HG03039 (cell line): ENCODE measurements at regions not wholly inside any gene's neighbourhood (a gene's known extent, or its start where the extent isn't known, plus 50 kb on each side); places are given as distances from the start of the nearest gene placed in this dataset.

Experiments used
- ATAC-seq: cut with Tn5 transposase; IDR thresholded peaks from one replicate; pipeline ENCODE4 v1.9.1; 2021; ENCODE audit warnings: mild to moderate bottlenecking, moderate library complexity; ENCODE audit not compliant: unreplicated experiment

DNA sequence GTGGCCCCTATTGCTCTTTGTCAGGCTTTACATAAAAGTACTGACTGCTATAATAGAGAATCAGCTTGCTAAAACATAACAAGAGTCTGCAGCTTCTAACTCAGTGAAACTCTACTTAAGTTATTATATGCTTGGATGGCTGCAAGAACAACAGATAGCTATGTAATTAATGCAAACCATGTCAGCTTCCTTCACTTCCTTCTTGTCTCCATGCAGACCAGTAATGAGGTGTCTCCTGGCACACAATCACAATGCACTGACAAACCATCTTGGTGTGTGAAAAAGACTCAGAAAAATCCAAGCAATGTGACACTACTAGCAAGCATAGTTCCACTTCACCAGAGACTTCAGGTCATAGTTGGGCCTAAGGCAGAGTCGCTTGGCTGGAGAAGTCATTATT, 2068.9 kb upstream of the PIK3C3 start:
- ATAC-seq, result no peak

DNA sequence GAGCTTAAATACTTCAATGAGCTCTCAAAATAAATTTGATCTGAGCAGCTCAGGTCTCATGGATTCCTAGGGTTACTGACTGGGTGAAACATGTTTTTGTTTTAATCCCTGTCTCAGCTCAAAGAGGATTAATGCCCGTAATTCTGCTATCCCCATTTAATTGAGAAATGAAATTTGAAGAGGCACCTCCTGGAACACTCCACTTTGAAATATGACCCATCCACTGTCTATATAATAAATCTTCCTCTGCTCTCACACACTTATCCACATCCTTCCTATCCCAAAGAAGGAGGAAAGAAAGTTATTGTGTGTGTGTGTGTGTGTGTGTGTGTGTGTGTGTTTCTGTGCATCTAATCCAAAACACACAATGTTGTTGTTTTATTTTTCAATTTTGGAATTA, 2082.4 kb upstream of the PIK3C3 start:
- no peak for ATAC-seq

DNA sequence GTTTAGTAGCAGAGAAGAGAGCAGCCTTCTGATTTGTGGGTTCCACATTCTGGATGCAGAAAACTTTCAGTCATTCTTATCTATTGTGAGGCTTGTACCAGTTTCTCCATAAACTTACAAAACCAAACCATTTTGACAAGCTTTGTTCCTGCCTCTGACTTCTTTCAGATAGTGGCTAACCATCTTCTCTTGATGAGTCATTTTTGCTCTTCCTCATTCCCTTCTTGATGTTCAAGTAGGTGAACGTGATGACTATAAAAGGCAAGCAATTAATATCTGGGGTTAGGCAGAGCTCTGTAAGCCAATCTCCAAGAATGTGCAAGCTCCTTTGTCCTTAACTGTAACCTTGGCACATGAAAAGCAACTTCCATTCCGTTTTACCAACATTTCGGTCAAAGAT, 2083.1 kb upstream of the PIK3C3 start:
- ATAC-seq, result no peak

DNA sequence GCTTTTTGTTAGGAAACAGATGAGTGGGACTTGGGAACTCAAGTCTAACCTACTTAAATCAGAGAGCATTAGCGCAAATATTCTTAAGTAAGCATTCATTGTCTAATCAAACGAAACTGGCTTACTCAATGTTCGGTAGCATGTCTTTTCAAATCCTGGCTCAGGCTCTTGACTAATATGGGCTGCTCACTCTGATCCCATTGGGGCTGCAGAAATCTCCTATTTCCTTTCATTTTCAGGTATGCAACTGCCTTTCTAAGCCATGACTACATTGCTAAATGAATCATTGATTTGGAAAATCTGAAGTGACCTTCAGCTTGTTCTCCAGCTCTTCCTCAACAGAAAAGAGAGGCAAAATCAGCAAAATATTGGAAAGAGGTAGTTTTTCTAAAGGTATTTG, 2084.4 kb upstream of the PIK3C3 start:
- no peak for ATAC-seq

DNA sequence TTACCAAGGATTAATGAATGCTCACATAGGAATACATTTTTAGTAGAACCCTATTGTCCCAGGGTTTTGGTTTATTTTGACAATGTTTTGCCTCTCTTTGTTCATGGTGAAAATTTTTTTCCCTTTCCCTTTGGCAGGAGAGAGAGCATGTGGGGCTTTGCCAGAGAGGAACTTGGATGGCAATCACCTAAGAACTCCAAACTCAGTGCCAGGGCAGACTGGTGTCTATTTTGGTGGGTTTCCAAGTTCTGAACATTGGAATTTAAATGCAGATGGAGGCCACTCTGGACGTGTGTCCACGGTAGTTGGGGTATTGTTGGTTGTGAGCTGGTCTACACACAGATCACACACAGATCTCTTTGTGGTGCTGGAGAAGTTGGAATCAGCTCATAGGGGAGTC, 2091.1 kb upstream of the PIK3C3 start:
- ATAC-seq, result no peak

DNA sequence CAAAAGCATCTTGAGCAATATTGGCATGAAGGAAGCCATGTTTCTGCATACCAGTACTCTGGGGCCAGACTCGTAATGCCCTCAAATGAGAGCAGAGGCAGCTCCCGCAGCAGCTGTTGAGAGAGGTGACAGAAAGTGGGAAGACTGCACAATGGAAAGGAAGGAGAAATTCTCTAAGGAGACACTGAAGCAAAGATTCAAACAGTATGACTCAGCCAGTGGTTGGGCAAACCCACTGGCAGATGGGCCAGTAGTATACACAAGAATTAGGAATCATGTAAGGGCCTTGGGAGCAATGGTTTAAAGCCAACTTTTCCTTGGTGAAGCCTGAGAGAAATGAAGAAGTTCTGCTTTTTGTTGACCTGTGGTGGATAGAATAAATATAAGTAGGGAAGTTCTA, 2092.7 kb upstream of the PIK3C3 start:
- no peak for ATAC-seq

DNA sequence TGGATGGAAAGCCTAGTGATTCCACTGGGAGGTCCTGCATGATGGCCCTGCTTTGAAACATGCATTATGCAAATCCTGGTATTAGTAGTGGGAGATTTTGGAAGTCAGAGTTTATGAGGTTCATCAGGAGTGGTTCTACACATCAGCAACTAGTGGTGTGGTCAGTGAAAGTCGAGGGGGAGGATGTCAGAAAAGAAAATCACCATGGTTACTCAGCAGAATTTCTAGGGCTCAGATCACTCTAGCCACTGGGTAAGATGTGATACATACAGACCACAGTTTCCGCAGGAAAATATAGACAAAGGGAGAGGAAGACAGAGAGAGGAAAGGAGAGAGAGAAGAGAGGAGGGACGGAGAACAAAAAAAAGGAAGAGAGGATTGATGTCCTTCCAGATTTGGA, 2100.7 kb upstream of the PIK3C3 start:
- ATAC-seq, result no peak

DNA sequence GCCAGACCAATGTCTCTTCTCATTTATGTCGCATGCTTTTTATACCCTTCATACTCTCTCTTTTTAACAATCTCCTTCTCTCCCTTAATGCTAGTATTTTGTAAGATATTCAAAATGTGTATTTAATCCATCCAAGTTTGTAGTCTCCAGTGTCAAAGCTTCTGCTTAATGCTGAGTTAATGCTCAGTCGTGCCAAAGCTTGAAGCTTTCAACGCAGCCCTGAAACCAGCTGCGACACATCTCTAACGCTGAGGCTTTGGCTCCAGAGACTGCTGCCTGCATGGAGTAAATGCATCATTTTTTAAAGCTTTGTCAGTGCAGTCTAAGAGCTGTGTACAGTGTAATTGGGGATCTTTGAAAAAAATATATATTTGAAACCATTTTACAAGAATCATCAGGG, 2108.8 kb upstream of the PIK3C3 start:
- ATAC-seq, result no peak

DNA sequence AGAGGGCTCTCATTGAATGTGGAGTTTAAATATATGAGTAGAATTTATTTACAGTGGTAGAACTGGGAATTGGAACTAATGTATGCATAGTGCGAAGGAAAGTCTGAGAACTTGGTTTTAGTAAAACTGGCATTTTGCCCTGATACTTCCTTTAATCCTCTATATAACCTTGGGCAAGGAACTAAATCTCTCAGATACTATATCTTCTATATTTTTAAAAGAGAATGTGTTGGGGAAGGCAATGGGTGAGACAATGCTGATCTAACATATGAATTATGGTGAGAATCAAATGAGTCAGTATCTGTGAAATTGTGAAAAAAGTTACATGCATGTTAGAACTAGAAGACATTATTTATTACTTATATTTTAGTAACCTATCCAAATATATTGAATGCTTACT, 2109.4 kb upstream of the PIK3C3 start:
- no peak for ATAC-seq

DNA sequence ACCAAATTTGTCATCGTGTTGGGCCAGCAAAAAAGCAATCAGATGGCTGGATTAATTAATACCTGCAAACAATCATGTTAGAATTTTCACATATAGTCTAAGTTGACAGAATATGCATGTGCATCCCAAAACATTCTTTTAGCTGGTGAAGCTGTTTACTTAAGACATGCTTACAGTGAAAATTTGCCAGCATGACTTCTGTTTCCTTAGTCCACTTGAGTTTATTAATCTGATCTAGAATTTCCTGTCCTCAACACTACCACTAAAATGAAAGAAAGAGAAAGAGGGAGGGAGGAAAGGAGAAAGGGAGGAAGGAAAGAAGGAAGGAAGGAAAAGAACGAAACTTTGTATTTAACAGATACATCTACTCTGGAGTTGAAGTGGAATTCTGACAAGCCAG, 2109.9 kb upstream of the PIK3C3 start:
- ATAC-seq, result no peak

DNA sequence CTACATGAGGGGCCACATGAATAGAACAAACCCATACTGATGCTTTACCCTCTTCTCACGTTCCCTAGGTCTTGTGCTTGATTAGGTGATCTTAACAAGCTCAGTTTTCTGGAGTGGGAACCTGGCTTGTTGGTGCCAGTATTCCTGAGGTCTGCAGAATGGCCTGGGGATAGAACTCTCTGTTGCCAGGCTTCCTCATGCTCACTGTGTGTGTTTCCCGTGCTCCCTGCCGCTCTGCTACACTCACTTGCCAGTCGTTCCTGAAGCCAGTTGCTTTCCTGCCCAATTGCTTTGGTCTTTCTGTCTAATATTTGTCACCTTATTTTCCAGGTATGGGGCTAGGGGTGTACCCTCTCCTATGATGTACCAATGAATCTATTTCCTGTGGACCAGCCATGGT, 2111.5 kb upstream of the PIK3C3 start:
- ATAC-seq, result no peak

DNA sequence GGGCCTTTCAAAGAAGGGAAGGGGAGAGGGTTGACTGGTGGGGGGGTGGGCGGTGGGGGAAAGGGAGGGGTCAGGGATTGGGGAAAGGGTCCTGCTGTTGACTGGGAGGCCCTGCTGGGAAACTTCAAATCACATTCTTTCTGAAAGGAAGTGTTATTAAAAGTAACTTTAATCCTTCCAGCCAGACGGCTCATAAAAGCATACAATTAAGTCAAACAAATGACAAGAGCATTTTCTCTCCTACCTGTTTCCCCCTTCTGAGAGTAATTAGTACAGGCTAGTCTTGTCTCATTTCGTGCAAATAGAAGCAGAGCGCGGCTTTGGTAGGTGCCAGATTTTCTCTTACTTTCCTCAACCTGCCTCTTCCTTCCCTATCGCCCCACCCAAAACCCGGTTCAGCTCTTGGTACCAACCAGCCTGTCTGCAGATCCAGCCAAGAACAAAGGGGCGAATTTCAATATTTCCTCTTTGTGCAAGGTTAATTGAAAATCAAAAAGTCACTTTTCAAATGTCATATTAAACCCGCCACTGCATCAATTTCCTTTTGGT, 2112.6 kb upstream of the PIK3C3 start:
- ATAC-seq, result no peak

DNA sequence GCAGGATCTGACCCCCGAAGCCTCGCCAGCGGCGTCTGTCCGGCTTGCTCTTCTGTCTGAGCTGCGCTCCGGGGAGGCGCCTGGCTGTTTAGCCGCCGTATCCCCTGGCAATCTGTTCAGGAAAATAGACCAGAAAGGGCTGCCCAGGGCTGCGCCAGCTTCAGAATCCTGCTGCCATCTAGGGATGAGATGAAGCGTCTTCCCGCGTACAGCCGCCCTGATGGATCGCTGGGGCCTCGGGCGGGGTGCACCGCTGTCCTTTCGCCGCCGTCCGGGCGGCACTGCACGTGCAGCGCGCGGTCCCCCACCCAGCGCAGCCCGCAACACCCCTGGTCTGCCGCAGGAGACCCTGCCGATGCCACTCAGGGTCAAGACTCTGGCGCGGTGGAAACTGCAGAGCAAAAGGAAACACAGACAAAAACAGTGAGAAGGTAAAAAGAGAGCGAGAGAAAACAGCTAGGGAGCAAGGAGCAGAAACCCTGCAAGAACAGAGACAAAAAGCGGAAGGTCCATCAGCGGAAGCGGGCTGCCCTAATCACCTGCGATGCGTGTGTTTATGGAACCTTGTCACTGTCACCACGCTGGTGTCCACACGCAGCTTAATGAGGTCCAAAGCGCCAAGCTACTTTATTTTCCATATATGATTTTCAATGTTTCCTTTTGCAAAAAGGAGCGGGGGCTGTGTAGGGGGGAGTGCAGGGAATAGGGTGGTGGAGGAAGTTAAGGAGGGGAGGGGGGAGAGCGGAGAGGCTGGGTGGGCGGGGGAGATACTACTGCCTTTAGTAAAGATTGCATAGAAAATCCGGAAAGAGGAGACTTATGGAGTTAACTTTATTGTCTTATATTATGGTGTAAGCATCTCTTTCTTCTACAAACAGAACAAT, 2113.3 kb upstream of the PIK3C3 start:
- no peak for ATAC-seq

DNA sequence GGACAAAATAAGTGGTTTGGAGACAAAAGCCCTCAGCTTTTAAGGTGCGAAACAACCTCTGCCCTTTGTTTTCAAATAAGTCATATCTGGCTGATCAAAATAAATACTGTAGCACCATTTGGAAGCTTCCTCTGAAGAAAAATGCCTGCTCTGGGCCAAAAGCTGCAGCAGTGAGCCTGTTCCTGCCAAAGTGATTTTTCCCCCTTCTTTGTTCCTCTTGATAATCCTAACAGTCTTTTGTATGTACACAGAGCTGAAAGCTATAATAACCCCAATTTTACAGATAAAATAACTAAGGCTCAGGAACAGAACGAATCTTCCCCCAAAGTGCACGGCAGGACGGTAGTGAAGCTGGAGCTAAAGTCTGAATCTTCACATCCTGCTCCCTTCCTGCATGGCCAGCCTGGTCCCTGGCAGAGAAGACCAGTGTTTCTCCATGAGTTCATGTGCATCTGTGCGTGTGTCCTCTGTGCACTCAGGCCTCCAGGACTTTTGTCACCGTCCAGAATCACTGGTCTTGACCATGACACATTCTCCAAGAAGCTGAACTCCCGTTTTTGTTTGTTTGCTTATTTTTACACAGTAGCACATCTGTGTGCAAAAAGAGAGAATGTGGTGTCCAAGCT, 2114.1 kb upstream of the PIK3C3 start:
- no peak for ATAC-seq

DNA sequence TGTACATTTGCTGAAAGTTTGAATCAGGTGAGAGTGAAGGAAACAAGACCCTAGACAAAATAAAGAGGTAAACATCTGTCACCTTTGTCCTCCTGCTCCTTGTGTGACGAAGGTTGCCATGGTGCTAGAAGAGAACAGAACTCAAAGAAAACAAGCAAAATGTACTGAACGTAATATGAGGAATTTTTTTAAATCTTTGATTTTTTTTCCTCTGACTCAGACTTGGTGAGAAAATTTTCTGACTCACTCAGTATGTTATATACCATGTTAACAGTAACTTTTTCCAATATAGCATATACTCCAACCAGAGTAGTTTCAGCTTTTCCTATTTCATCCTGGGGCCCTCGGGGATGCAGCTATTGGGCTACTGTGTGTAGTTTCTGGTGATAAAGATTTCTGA, 2114.6 kb upstream of the PIK3C3 start:
- ATAC-seq, result no peak

DNA sequence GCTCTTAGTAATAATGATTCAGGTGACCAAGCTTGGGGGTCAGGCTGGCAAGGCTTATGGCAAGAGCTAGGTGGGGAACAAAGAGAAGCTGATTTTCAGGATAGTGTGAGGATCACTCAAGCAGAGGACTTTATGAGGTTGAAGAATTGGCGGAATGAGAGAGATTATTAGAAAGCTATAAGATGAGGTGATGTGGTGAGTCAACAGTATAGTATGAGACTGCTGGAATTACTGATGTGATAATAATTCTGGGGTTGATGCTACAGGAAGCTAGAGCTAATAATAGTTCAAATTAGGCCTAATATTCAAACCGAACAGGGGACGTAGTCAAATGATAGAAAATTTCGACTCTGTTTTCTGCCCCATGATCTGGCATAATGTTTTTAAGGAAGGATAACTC, 2115.3 kb upstream of the PIK3C3 start:
- ATAC-seq, result no peak

DNA sequence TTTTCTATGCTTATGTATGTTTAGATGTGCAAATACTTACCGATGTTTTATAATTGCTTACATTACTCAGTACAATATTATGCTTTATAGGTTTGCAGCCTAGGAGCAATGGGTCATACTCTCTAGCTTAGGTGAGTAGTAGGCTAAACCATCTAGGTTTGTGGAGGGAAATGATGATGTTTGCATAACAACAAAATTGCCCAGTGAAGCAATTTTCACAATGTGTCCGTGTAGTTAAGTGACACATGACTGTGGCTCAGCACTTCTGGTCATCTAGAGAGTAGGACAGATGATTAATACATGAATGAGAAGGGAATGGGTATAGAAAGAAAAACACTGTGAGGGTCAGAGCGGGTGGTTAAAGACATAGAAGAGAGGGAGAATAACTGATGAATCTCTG, 2116.2 kb upstream of the PIK3C3 start:
- ATAC-seq, result no peak

DNA sequence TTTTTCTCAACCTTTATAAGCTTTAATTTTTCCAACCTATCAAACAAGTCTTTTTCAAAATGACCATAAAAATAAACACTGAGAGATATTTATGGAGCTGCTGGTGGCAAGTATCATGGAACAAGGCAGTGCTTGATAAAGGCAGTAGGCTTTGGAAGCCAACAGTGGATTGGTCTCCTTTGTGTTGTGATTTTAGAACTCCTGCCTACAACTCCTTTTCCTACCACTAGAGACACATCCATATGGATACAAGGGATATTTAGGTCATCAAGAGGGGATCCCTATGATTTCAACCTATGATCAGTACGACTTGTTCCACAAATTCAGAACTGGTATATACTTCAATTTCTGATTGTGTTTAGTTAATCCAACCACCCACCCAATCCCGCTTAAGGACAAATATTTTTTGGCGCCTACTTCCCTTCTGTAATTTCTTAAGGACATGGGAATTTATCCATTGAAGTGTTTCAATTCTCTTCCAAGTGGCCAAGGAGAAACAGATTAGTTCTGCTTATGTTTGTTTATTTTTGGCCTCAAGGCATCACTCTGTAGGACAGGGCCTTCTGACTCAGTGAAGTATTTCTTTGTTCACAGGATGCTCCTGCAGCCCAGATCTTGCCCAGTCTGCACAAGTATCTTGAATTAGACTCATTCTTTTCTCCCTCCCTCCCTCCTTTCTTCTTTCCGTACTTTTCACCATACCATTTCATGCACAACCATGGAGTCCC, 2119.6 kb upstream of the PIK3C3 start:
- no peak for ATAC-seq

DNA sequence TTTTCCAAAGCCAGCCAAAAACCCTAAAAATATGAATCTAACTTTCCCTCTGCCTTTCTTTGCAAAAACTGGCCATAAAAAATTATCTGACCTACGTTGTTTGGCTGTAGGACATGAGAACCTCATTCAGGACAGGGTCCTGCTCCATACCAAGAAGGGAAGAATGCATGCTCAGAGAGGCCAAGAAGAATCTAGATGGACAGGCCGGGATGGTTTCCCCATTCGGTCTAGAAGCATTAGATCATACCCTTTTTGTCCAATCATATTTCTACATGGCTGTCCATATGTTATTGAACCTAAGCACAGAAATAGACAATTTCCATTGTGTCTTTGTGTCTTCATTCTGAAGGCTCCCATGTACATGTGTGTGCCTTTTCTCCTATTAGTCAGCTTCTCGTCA, 2120.4 kb upstream of the PIK3C3 start:
- ATAC-seq, result no peak

DNA sequence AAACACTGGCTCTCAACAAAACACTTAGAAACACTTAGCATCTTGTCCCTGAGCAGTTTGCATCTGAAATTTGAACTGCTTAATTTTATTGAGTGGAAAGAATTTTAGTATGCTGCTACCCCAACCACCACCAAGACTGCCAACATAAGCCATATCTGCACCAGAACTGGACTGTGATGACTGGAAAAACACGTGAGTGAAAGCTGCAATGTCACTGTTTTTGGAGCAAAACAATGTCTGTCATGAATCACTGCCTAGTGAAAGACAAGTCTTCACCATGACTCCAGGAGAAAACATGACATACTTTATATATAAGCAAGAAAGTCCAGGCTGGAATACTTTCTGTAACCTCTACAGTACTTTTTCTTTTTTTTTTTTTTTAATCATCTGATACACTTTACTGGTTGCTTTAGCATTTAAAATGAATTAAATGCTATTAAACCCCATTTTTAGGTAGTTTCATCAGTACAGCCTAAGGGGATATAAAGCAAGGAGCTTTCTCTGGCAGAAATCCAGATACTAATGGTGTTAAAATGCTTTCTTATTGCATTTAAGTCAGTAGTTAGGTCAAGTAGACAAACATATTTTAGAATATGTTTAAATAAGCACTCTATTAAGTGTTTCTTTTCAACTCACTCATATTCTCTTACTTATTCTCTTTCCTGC, 2129.4 kb upstream of the PIK3C3 start:
- no peak for ATAC-seq

DNA sequence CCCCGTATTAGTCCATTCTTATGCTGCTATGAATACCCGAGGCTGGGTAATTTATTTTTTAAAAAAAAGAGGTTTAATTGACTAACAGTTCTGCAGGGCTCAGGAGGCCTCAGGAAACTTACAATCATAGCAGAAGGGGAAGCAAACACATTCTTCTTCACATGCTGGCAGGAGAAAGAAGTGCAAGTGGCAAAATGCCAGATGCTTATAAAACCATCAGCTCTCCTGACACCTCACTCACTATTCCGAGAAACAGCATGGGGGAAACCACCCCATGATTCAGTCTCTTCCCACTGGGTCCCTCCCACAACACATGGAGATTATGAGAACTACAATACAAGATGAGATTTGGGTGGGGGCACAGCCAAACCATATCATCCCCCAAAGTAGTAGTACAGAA, 2148.5 kb upstream of the PIK3C3 start:
- ATAC-seq, result no peak
